CD14-positive monocyte (primary cell): ENCODE measurements at regions not wholly inside any gene's neighbourhood (a gene's known extent, or its start where the extent isn't known, plus 50 kb on each side); places are given as distances from the start of the nearest gene placed in this dataset.
A peak's percentile ranks its signal among the peaks of the same experiment; 100 is the strongest.
"Not testable (repeated sequence)": the region's sequence is repeated elsewhere in the genome, so short reads cannot be mapped to it uniquely, and the experiment has no call there.

ENCODE experiments used
- DNase-seq, 3 donors: peaks; one replicate each; pipeline ENCODE4 v3.0.0-alpha.2; 2011 to 2022
- H2AFZ ChIP-seq: 2 replicates; pipeline ENCODE4 v1.6.0; 2012; ENCODE audit warnings: mild to moderate bottlenecking, low read depth, low read length, inconsistent platforms; ENCODE audit not compliant: insufficient read depth, poor library complexity, severe bottlenecking
- H3K27ac ChIP-seq, 2 donors: 1 replicate in 1 of 2; 2 replicates in 1 of 2; pipeline ENCODE4 v1.5.1; 2012 to 2013; ENCODE audit warnings: low read length in 2 of 2, control low read depth in 1 of 2, inconsistent platforms in 1 of 2, low read depth in 1 of 2, mild to moderate bottlenecking in 1 of 2
- H3K27me3 ChIP-seq, 2 donors: one replicate each; pipeline versions ENCODE4 v1.6.0 to v1.6.1; 2011 to 2013; ENCODE audit warnings: low read length in 2 of 2; ENCODE audit not compliant: control insufficient read depth in 2 of 2, insufficient read depth in 2 of 2
- H3K36me3 ChIP-seq, 2 donors: replicated peaks in 1 of 2; 1 replicate in 1 of 2; 2 replicates in 1 of 2; pipeline versions ENCODE4 v1.5.1 to v1.6.1; 2012 to 2013; ENCODE audit warnings: low read length in 2 of 2, control low read depth in 1 of 2, inconsistent platforms in 1 of 2, mild to moderate bottlenecking in 1 of 2; ENCODE audit not compliant: insufficient read depth in 2 of 2, control insufficient read depth in 1 of 2
- H3K4me1 ChIP-seq, 2 donors: 1 replicate in 1 of 2; 2 replicates in 1 of 2; pipeline versions ENCODE4 v1.5.1 to v1.6.1; 2012 to 2013; ENCODE audit warnings: low read length in 2 of 2, control low read depth in 1 of 2, inconsistent platforms in 1 of 2, mild to moderate bottlenecking in 1 of 2, moderate library complexity in 1 of 2; ENCODE audit not compliant: insufficient read depth in 2 of 2, control insufficient read depth in 1 of 2
- H3K4me2 ChIP-seq: replicated peaks from 2 replicates; pipeline ENCODE3; 2012; ENCODE audit warnings: low read length, moderate library complexity, mild to moderate bottlenecking; ENCODE audit not compliant: poor library complexity, severe bottlenecking; ENCODE audit errors: extremely low read depth
- H3K4me3 ChIP-seq, 3 experiments: fragments of 200-600 bp in 1 of 3; sonication (generic) in 1 of 3; replicated peaks in 1 of 3; 1 replicate in 2 of 3; 2 replicates in 1 of 3; pipeline ENCODE4 v1.5.1; 2011 to 2013; ENCODE audit warnings: low read length in 3 of 3, mild to moderate bottlenecking in 3 of 3, control low read depth in 2 of 3, low read depth in 2 of 3, inconsistent platforms in 1 of 3, moderate library complexity in 1 of 3
- H3K79me2 ChIP-seq: 2 replicates; pipeline ENCODE4 v1.6.0; 2012; ENCODE audit warnings: mild to moderate bottlenecking, control low read depth, inconsistent platforms, low read length, moderate library complexity; ENCODE audit not compliant: insufficient read depth
- H3K9ac ChIP-seq: 2 replicates; pipeline ENCODE4 v1.6.0; 2017; ENCODE audit warnings: low read length, mild to moderate bottlenecking; ENCODE audit not compliant: insufficient read depth, poor library complexity, severe bottlenecking
- H3K9me3 ChIP-seq, 2 donors: replicated peaks in 1 of 2; 1 replicate in 1 of 2; 2 replicates in 1 of 2; pipeline versions ENCODE4 v1.5.1 to v1.6.1; 2012 to 2013; ENCODE audit warnings: low read length in 2 of 2, control low read depth in 1 of 2; ENCODE audit not compliant: control insufficient read depth in 1 of 2, insufficient read depth in 1 of 2
- H4K20me1 ChIP-seq: 2 replicates; pipeline ENCODE4 v1.6.0; 2012; ENCODE audit warnings: mild to moderate bottlenecking, low read length, control low read depth, moderate library complexity; ENCODE audit not compliant: insufficient read depth
- H3K27ac Mint-ChIP-seq, 7 donors: one replicate each; pipeline ENCODE4 v1.8.0; 2020; ENCODE audit warnings: mild to moderate bottlenecking in 7 of 7, mixed read lengths in 7 of 7, moderate library complexity in 6 of 7, inconsistent platforms in 2 of 7
- H3K27me3 Mint-ChIP-seq, 3 donors: one replicate each; pipeline ENCODE4 v1.8.0; 2021 to 2022; ENCODE audit warnings: low read depth in 3 of 3, mild to moderate bottlenecking in 3 of 3, mixed read lengths in 3 of 3, moderate library complexity in 3 of 3, inconsistent platforms in 1 of 3
- H3K36me3 Mint-ChIP-seq, 2 donors: one replicate each; pipeline ENCODE4 v1.8.0; 2020; ENCODE audit warnings: mixed read lengths in 2 of 2, inconsistent platforms in 1 of 2, mild to moderate bottlenecking in 1 of 2
- H3K4me1 Mint-ChIP-seq: one replicate; pipeline ENCODE4 v1.8.0; 2020; ENCODE audit warnings: mild to moderate bottlenecking, mixed read lengths
- H3K4me3 Mint-ChIP-seq, 2 donors: one replicate each; pipeline ENCODE4 v1.8.0; 2020; ENCODE audit warnings: mild to moderate bottlenecking in 2 of 2, mixed read lengths in 2 of 2, moderate library complexity in 1 of 2
- H3K9me3 Mint-ChIP-seq, 7 donors: one replicate each; pipeline ENCODE4 v1.8.0; 2020 to 2022; ENCODE audit warnings: mixed read lengths in 7 of 7, mild to moderate bottlenecking in 6 of 7, moderate library complexity in 6 of 7, inconsistent platforms in 2 of 7
- WGBS: methylation state at CpG from one replicate; pipeline ENCODE4 v1.1.5; 2013; ENCODE audit warnings: missing lambda C conversion rate; ENCODE audit not compliant: insufficient coverage; 5-methylcytosine and 5-hydroxymethylcytosine counted together
- intact Hi-C, 2 donors: fragments of 100-400 bp; cut with micrococcal nuclease; formaldehyde crosslinking; loops; one replicate each; pipeline versions ENCODE4 v1.15.0 to v1.15.1; 2023

DNA sequence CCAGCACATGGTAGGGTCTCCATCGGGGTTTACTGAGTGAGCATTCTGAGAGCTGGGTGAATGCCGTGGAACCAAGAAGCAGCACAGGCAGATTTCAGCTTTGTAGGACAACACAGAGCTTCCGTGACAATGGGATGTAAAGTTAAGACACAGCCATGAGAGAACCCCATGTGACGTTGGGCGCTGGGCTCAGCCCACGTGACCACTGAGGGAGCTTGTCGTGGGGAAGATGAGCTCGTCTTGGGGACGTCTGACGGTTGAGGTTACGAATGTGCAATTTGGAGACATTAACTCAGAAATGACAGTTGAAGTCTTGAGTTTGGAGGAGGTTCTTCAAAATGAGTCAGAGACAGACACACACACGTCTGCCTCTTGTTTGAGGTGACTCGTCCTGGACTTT, 51.5 kb upstream of the MUC20 start:
- H3K27ac ChIP-seq, H2AFZ ChIP-seq, intact Hi-C loops, H3K79me2 ChIP-seq, H3K4me3 ChIP-seq, H3K4me3 Mint-ChIP-seq, H3K27me3 ChIP-seq, H3K9ac ChIP-seq, H3K4me1 Mint-ChIP-seq, H3K4me1 ChIP-seq, H4K20me1 ChIP-seq, H3K9me3 Mint-ChIP-seq, H3K4me2 ChIP-seq, DNase-seq, H3K9me3 ChIP-seq, H3K27me3 Mint-ChIP-seq: not testable (repeated sequence)
- H3K36me3 ChIP-seq = peaks cover 24 to 55% of the 10 kb centered on the region in 2 donors
- no CpG with 5 or more reads among the region's 13 CpGs for WGBS
- Mint-ChIP-seq H3K36me3 (peaks cover 45 to 61% of the 10 kb centered on the region in 2 donors), H3K27ac (peak overlapping the region in 1 of 7 donors; percentile 9)

DNA sequence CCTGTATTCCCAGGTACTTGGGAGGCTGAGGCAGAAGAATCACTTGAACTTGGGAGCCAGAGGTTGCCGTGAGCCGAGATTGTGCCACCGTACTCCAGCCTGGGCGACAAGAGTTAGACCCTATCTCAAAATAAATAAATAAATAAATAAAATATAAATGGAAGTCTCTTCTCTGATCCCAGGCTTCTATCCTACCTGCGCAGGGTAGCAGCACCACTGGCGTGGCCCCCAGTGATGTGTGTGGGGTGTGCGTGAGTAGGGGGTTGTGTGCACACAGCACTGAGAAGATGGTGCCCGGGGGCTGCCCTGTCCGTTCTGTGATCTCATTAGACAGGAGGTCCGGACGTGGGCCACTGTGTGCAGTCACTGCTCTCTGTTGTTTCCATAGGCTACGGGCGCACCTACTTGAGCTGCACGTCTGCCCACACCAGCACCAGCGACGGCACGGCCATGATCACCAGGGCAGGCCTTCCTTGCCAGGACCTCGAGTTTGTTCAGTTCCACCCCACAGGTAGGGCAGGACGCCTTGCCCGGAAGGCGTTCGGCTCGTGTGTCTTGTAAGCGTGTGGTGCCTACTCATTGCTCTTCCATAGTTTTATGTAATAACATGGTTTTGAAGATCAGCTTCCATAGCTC, 52.5 kb upstream of the MUC20 start:
- DNase-seq, intact Hi-C loops, H2AFZ ChIP-seq, H3K27me3 ChIP-seq, H3K9me3 Mint-ChIP-seq, H3K4me1 Mint-ChIP-seq, H3K4me1 ChIP-seq, H4K20me1 ChIP-seq, H3K79me2 ChIP-seq, H3K27ac ChIP-seq, H3K9ac ChIP-seq, H3K4me3 ChIP-seq, H3K27me3 Mint-ChIP-seq, H3K4me3 Mint-ChIP-seq, H3K9me3 ChIP-seq, H3K4me2 ChIP-seq: not testable (repeated sequence)
- Mint-ChIP-seq H3K36me3 (peaks cover 40 to 58% of the 10 kb centered on the region in 2 donors), H3K27ac (peak overlapping the region in 1 of 7 donors; percentile 41)
- peaks cover 24 to 53% of the 10 kb centered on the region in 2 donors for H3K36me3 ChIP-seq
- 96% methylated on average over 8 of the region's 24 CpGs for WGBS

DNA sequence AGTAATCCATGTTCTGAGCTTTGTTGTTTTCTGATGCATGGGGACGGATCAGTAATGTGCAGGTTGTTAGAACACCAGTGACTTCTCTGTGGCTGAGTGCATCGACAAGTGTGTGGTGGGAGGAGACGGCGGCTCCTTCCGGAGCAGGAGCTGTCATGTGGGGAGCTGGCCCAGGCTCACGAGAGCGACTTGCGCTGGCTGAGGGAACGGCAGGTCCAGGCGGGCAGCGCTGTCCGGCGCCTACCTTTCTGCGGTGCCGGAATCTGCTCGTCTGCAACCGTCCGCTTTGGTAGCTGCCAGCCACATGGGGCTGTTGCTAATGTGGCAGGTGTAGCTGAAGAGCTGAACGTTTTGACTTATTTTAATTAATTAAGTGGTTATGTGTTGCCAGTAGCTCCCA, 55.5 kb upstream of the MUC20 start:
- WGBS = no CpG with 5 or more reads among the region's 19 CpGs
- H3K4me1 ChIP-seq, H3K27me3 Mint-ChIP-seq, intact Hi-C loops, H3K79me2 ChIP-seq, H3K4me3 Mint-ChIP-seq, H3K9ac ChIP-seq, H3K9me3 ChIP-seq, DNase-seq, H3K4me3 ChIP-seq, H3K27ac ChIP-seq, H2AFZ ChIP-seq, H4K20me1 ChIP-seq, H3K9me3 Mint-ChIP-seq, H3K27me3 ChIP-seq, H3K4me2 ChIP-seq, H3K27ac Mint-ChIP-seq, H3K4me1 Mint-ChIP-seq: not testable (repeated sequence)
- peaks cover 23 to 43% of the 10 kb centered on the region in 2 donors for H3K36me3 Mint-ChIP-seq
- peaks cover 10 to 32% of the 10 kb centered on the region in 2 donors for H3K36me3 ChIP-seq

DNA sequence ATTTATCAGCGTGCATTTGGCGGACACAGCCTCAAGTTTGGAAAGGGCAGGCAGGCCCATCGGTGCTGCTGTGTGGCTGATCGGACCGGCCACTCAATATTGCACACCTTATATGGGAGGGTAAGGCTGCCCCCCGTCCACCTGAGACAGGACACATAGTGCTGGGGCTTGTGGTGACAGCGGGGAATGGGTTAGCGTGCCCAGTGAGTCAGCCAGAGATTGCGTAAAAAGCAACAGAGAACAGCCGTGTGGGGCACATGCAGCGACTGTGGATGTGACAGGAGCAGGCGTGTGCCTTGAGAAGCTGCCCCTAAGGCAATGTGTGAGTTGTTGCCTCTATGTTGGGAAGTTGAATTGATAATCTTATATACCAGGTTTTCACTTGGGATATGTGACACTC, 56.6 kb upstream of the MUC20 start:
- H3K4me3 Mint-ChIP-seq, H3K27ac ChIP-seq, DNase-seq, H3K4me3 ChIP-seq, H3K4me1 Mint-ChIP-seq, H3K9ac ChIP-seq, H3K4me1 ChIP-seq, H3K27me3 ChIP-seq, H3K9me3 Mint-ChIP-seq, H3K79me2 ChIP-seq, H3K27me3 Mint-ChIP-seq, H3K9me3 ChIP-seq, H2AFZ ChIP-seq, H4K20me1 ChIP-seq, H3K4me2 ChIP-seq, intact Hi-C loops, H3K27ac Mint-ChIP-seq: not testable (repeated sequence)
- peaks cover 20 to 36% of the 10 kb centered on the region in 2 donors for H3K36me3 Mint-ChIP-seq
- peaks cover 10 to 28% of the 10 kb centered on the region in 2 donors for H3K36me3 ChIP-seq
- no CpG with 5 or more reads among the region's 12 CpGs for WGBS
